ENCODE measurements at regions not wholly inside any gene's neighbourhood (a gene's known extent, or its start where the extent isn't known, plus 50 kb on each side); places are given as distances from the start of the nearest gene placed in this dataset.

DNA sequence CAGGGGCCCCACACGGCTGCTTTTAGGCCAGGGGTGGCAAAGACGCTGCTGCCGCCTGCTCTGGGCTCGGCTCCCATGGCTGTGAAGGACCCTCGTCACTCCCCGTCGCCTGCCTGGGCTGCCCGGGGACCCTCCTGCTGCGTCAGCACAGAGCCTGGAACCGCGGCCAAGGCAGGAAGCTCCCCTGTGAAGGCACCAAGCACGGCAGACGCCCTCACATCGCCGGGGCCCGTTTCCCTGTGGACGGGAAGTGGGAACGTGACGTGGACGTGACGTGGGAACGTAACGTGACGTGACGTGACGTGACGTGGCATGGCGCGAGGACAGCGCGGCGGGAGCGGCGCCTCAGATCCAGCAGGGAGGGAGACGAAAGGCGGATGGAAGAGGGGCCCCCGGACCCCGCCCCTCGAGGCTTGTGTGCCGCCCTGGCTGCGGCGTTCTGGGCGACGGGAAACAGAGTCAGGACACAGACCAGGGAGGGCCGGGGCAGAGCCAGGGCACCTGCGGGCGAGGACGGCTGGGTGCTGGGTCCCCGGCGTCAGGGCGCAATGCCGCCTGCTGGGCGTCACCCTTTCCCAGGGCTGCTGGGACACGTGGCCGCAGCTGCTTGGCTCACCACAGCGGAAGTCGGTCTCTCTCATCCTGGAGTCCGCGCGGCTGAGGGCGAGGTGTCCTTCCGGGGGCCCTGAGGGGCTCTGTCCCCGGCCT lies 53.1 kb downstream of the MRPL36 start:
- 0 out of 2 replicates have a peak, but pooled peaks cover 2% of the 10 kb centered on the region for H3K9me3 ChIP-seq (ENCODE audit: control insufficient read depth, insufficient read depth, low read depth, low read length)
- H3K27ac ChIP-seq (ENCODE audit: extremely low read depth, low read depth, low read length) = no peak overlapping the region

More for the DNA sequence above, 53.1 kb downstream of the MRPL36 start:
- ChIA-PET POLR2A (no interaction called here), CTCF (interaction anchor here (0.6 kb wide), 1 partner anchor 21 kb away, joined by 3 read pairs; no protein-coding TSS in a partner anchor)
- no peaks in the 10 kb centered on the region for H3K4me1 ChIP-seq (ENCODE audit: control insufficient read depth, insufficient read depth, low read length)
- TF ChIP-seq ZNF747 (tag by site-specific recombination; IDR thresholded peaks at IDR 0.05) (no peak), ZNF239 (tag by site-specific recombination; IDR thresholded peaks at IDR 0.05) (no peak), ZSCAN4 (tag by site-specific recombination; IDR thresholded peaks at IDR 0.05) (no peak), ZNF544 (tag by site-specific recombination; IDR thresholded peaks at IDR 0.05) (no peak), ZNF324 (tag by site-specific recombination; IDR thresholded peaks at IDR 0.05) (no peak), ZNF701 (tag by site-specific recombination; IDR thresholded peaks at IDR 0.05) (no peak), ZNF626 (tag by site-specific recombination; IDR thresholded peaks at IDR 0.05) (no peak), FEZF1 (tag by site-specific recombination; IDR thresholded peaks at IDR 0.05) (no peak), ZNF292 (tag by site-specific recombination; IDR thresholded peaks at IDR 0.05; ENCODE audit: borderline replicate concordance, low read depth) (no peak), ZNF266 (tag by site-specific recombination; IDR thresholded peaks at IDR 0.05; ENCODE audit: low read depth) (no peak), ZNF223 (tag by site-specific recombination; IDR thresholded peaks at IDR 0.05) (no peak), ZNF221 (tag by site-specific recombination; IDR thresholded peaks at IDR 0.05; ENCODE audit: borderline replicate concordance) (no peak), ELK4 (IDR thresholded peaks at IDR 0.05; ENCODE audit: borderline replicate concordance, low read depth, low read length) (no peak), KLF1 (tag by site-specific recombination; IDR thresholded peaks at IDR 0.05) (no peak), ZEB2 (tag by site-specific recombination; IDR thresholded peaks at IDR 0.05) (no peak), ZNF280D (tag by site-specific recombination; IDR thresholded peaks at IDR 0.05) (no peak), ZSCAN23 (tag by site-specific recombination; IDR thresholded peaks at IDR 0.05) (no peak), ZNF510 (tag by site-specific recombination; IDR thresholded peaks at IDR 0.05; ENCODE audit: insufficient replicate concordance) (no peak)
- TF ChIP-seq, protein P1, sequence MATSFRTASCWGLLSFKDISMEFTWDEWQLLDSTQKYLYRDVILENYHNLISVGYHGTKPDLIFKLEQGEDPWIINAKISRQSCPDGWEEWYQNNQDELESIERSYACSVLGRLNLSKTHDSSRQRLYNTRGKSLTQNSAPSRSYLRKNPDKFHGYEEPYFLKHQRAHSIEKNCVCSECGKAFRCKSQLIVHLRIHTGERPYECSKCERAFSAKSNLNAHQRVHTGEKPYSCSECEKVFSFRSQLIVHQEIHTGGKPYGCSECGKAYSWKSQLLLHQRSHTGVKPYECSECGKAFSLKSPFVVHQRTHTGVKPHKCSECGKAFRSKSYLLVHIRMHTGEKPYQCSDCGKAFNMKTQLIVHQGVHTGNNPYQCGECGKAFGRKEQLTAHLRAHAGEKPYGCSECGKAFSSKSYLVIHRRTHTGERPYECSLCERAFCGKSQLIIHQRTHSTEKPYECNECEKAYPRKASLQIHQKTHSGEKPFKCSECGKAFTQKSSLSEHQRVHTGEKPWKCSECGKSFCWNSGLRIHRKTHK (tag by site-specific recombination; IDR thresholded peaks at IDR 0.05) = no peak
- no peak overlapping the region for H3K4me3 ChIP-seq (ENCODE audit: low read depth, low read length)
- no peaks in the 10 kb centered on the region for H3K36me3 ChIP-seq (ENCODE audit: control insufficient read depth in 2 of 2, insufficient read depth in 1 of 2, low read length in 2 of 2)

Measured in HEK293 (cell line).